IMR-90 (cell line): ENCODE measurements at regions not wholly inside any gene's neighbourhood (a gene's known extent, or its start where the extent isn't known, plus 50 kb on each side); places are given as distances from the start of the nearest gene placed in this dataset.

Experiments used
- ATAC-seq: fragments of 200-7000 bp; cut with Tn5 transposase; 2 replicates; pipeline ENCODE4 v1.9.1; 2020; ENCODE audit warnings: low read depth, mild to moderate bottlenecking, moderate library complexity
- BruUV-seq: library from RNA; stranded (reverse); fragments of 400-500 nt; replicated peaks from 2 replicates; lab custom pipeline; 2021; lab: Mats Ljungman, UMichigan
- CTCF ChIA-PET: fragments of 300-600 bp; formaldehyde crosslinking; extraction: SDS; loops from one replicate; lab custom pipeline; 2021; ENCODE audit warnings: antibody characterized with exemption; lab: Yijun Ruan, JAX
- POLR2A ChIA-PET: fragments of 300-600 bp; sonication (Branson Sonifier 250); formaldehyde crosslinking; loops from one replicate; lab custom pipeline; 2022; ENCODE audit warnings: antibody characterized with exemption; ENCODE audit not compliant: unreplicated experiment; lab: Charles Lee
- DNase-seq: peaks from one replicate; pipeline ENCODE4 v3.0.0; 2013
- H2AFZ ChIP-seq: replicated peaks from 2 replicates; pipeline ENCODE3; 2013; ENCODE audit warnings: low read length, mild to moderate bottlenecking; ENCODE audit not compliant: poor library complexity
- H2AK5ac ChIP-seq: 2 replicates; pipeline ENCODE4 v1.6.1; 2013; ENCODE audit warnings: low read depth, low read length, inconsistent platforms
- H2AK9ac ChIP-seq: replicated peaks from 2 replicates; pipeline ENCODE3; 2013; ENCODE audit warnings: mild to moderate bottlenecking, low read depth, low read length, moderate library complexity; ENCODE audit not compliant: poor library complexity
- H2BK120ac ChIP-seq: 2 replicates; pipeline ENCODE4 v1.6.1; 2013; ENCODE audit warnings: low read depth, low read length, inconsistent platforms
- H2BK15ac ChIP-seq: 3 replicates; pipeline ENCODE4 v1.6.1; 2013; ENCODE audit warnings: low read depth, low read length, inconsistent platforms
- H2BK20ac ChIP-seq: 2 replicates; pipeline ENCODE4 v1.6.1; 2013; ENCODE audit warnings: low read depth, mild to moderate bottlenecking, inconsistent platforms, low read length, moderate library complexity
- H2BK5ac ChIP-seq: 2 replicates; pipeline ENCODE4 v1.6.1; 2013; ENCODE audit warnings: mild to moderate bottlenecking, low read depth, low read length, inconsistent platforms; ENCODE audit not compliant: poor library complexity, severe bottlenecking
- H3K14ac ChIP-seq: replicated peaks from 2 replicates; pipeline ENCODE4 v1.6.1; 2013; ENCODE audit warnings: low read depth, low read length, inconsistent platforms
- H3K18ac ChIP-seq: 2 replicates; pipeline ENCODE4 v1.6.1; 2013; ENCODE audit warnings: low read depth, low read length, control low read depth
- H3K23ac ChIP-seq: 2 replicates; pipeline ENCODE4 v1.6.1; 2013; ENCODE audit warnings: low read depth, low read length, inconsistent platforms
- H3K27ac ChIP-seq: 2 replicates; pipeline ENCODE4 v1.5.1; 2013; ENCODE audit warnings: mild to moderate bottlenecking, control low read depth, low read length; ENCODE audit not compliant: insufficient read depth
- H3K27me3 ChIP-seq: 2 replicates; pipeline ENCODE4 v1.6.1; 2013; ENCODE audit warnings: low read length; ENCODE audit not compliant: control insufficient read depth, insufficient read depth
- H3K36me3 ChIP-seq: 2 replicates; pipeline ENCODE4 v1.6.1; 2013; ENCODE audit warnings: low read length, mixed read lengths; ENCODE audit not compliant: control insufficient read depth, insufficient read depth
- H3K4ac ChIP-seq: 2 replicates; pipeline ENCODE4 v1.6.1; 2013; ENCODE audit warnings: low read depth, low read length, inconsistent platforms
- H3K4me1 ChIP-seq: 2 replicates; pipeline ENCODE4 v1.6.1; 2013; ENCODE audit warnings: low read length, mixed read lengths; ENCODE audit not compliant: control insufficient read depth, insufficient read depth
- H3K4me2 ChIP-seq: 2 replicates; pipeline ENCODE4 v1.6.1; 2013; ENCODE audit warnings: low read depth, mild to moderate bottlenecking, control low read depth, low read length, moderate library complexity
- H3K4me3 ChIP-seq: 2 replicates; pipeline ENCODE4 v1.5.1; 2013; ENCODE audit warnings: low read depth, mild to moderate bottlenecking, control low read depth, low read length, moderate library complexity; ENCODE audit not compliant: insufficient read depth
- H3K56ac ChIP-seq: 2 replicates; pipeline ENCODE4 v1.6.1; 2013; ENCODE audit warnings: low read length, inconsistent platforms; ENCODE audit not compliant: insufficient read depth; ENCODE audit errors: extremely low read depth
- H3K79me1 ChIP-seq, 2 experiments: 2 replicates each; pipeline ENCODE4 v1.6.1; 2013; ENCODE audit warnings: low read length in 2 of 2, inconsistent platforms in 1 of 2, low read depth in 1 of 2
- H3K9ac ChIP-seq: 2 replicates; pipeline ENCODE4 v1.6.1; 2013; ENCODE audit warnings: low read depth, low read length, control low read depth
- H3K9me1 ChIP-seq: 2 replicates; pipeline ENCODE4 v1.6.1; 2013; ENCODE audit warnings: low read length, inconsistent platforms; ENCODE audit not compliant: insufficient read depth
- H3K9me3 ChIP-seq: 2 replicates; pipeline ENCODE4 v1.6.1; 2013; ENCODE audit warnings: low read length; ENCODE audit not compliant: control insufficient read depth, insufficient read depth
- H4K20me1 ChIP-seq: 2 replicates; pipeline ENCODE4 v1.6.1; 2013; ENCODE audit warnings: low read length, inconsistent platforms; ENCODE audit not compliant: insufficient read depth
- H4K5ac ChIP-seq: 2 replicates; pipeline ENCODE4 v1.6.1; 2013; ENCODE audit warnings: mild to moderate bottlenecking, low read depth, low read length, control low read depth
- H4K8ac ChIP-seq, 2 experiments: 2 replicates each; pipeline ENCODE4 v1.6.1; 2013; ENCODE audit warnings: low read depth in 2 of 2, low read length in 2 of 2, control low read depth in 1 of 2, inconsistent platforms in 1 of 2
- H4K91ac ChIP-seq: 2 replicates; pipeline ENCODE4 v1.6.1; 2013; ENCODE audit warnings: low read depth, low read length, inconsistent platforms; ENCODE audit not compliant: insufficient read depth
- CEBPB ChIP-seq: IDR thresholded peaks from 2 replicates; pipeline ENCODE4 v1.6.1; 2012; ENCODE audit warnings: low read depth, low read length, improper control_type of control experiment
- CHD1 ChIP-seq: IDR thresholded peaks from 2 replicates; pipeline ENCODE4 v1.6.1; 2012; ENCODE audit warnings: low read depth, low read length, improper control_type of control experiment
- MAZ ChIP-seq: IDR thresholded peaks from 2 replicates; pipeline ENCODE4 v1.6.1; 2012; ENCODE audit warnings: low read depth, mild to moderate bottlenecking, low read length, improper control_type of control experiment, moderate library complexity, borderline replicate concordance
- MXI1 ChIP-seq: IDR thresholded peaks from 2 replicates; pipeline ENCODE4 v1.6.1; 2012; ENCODE audit warnings: low read depth, mild to moderate bottlenecking, low read length, moderate library complexity, borderline replicate concordance
- POLR2A ChIP-seq: IDR thresholded peaks from 2 replicates; pipeline ENCODE4 v1.6.1; 2012; ENCODE audit warnings: mild to moderate bottlenecking, low read depth, low read length
- RAD21 ChIP-seq: IDR thresholded peaks from 2 replicates; pipeline ENCODE4 v1.6.1; 2012; ENCODE audit warnings: low read length, improper control_type of control experiment
- RCOR1 ChIP-seq: IDR thresholded peaks from 2 replicates; pipeline ENCODE4 v1.6.1; 2012; ENCODE audit warnings: mild to moderate bottlenecking, low read length, improper control_type of control experiment; ENCODE audit not compliant: insufficient replicate concordance
- RFX5 ChIP-seq: IDR thresholded peaks from 2 replicates; pipeline ENCODE4 v1.8.0; 2012; ENCODE audit warnings: low read depth, mild to moderate bottlenecking, low read length, moderate library complexity
- SMC3 ChIP-seq: fragments of 150-350 bp; IDR thresholded peaks from 2 replicates; pipeline ENCODE4 v1.6.1; 2016; ENCODE audit warnings: low read depth, mild to moderate bottlenecking, antibody characterized with exemption, low read length, moderate library complexity
- WGBS, 2 experiments: methylation state at CpG; one replicate each; pipeline versions ENCODE4 v1.1.5 to v1.1.7; 2013; ENCODE audit warnings: missing lambda C conversion rate in 2 of 2; ENCODE audit not compliant: insufficient read length in 1 of 2; ENCODE audit errors: extremely low coverage in 2 of 2; 5-methylcytosine and 5-hydroxymethylcytosine counted together
- dilution Hi-C: fragments of 300-500 bp; cut with HindIII; formaldehyde crosslinking; loops from one replicate; pipeline ENCODE4 v1.14.3; 2018; ENCODE audit warnings: low sequenced_read_pairs; ENCODE audit not compliant: unreplicated experiment
- in situ Hi-C: fragments of 300-500 bp; cut with MboI; formaldehyde crosslinking; loops from 3 replicates; pipeline ENCODE4 v1.14.3; 2019; ENCODE audit warnings: low sequenced_read_pairs, inconsistent platforms, mixed read lengths
- intact Hi-C: fragments of 100-400 bp; cut with micrococcal nuclease; formaldehyde crosslinking; loops from 2 replicates; pipeline ENCODE4 v1.10.0; 2022
- TF ChIP-seq, protein P1 (sequence below): fragments of 150-350 bp; IDR thresholded peaks from 2 replicates; pipeline ENCODE4 v1.6.1; 2016; ENCODE audit warnings: low read depth, mild to moderate bottlenecking, low read length, moderate library complexity, borderline replicate concordance

GRCh38 chr14:40574780-40575179 lies 1031.9 kb upstream of the LRFN5 start:
- Histone ChIP-seq H3K23ac (no peak overlapping the region), H3K14ac (no peak overlapping the region), H3K56ac (no peak overlapping the region), H2BK5ac (no peak overlapping the region), H3K4me1 (no peaks in the 10 kb centered on the region), H3K4me2 (no peak overlapping the region), H2AFZ (no peak overlapping the region), H4K8ac (no peak overlapping the region), H3K18ac (no peak overlapping the region), H3K9ac (no peak overlapping the region), H3K27me3 (no peaks in the 10 kb centered on the region), H4K20me1 (no peaks in the 10 kb centered on the region), H3K79me1 (no peaks in the 10 kb centered on the region), H3K4ac (no peak overlapping the region), H2AK9ac (no peak overlapping the region), H4K5ac (no peak overlapping the region), H3K27ac (no peak overlapping the region), H3K9me1 (no peaks in the 10 kb centered on the region), H2BK15ac (no peak overlapping the region), H2BK20ac (no peak overlapping the region), H2BK120ac (no peak overlapping the region), H2AK5ac (no peak overlapping the region), H4K91ac (no peak overlapping the region), H3K36me3 (no peaks in the 10 kb centered on the region), H3K4me3 (no peak overlapping the region), H3K9me3 (peaks cover 7% of the 10 kb centered on the region)
- DNase-seq: no peak
- BruUV-seq: no TSS peak
- dilution Hi-C loops: no loop called here
- intact Hi-C loops: no loop called here
- in situ Hi-C loops: no loop called here
- ATAC-seq: no peak
- TF ChIP-seq CHD1 (no peak), RFX5 (no peak), MXI1 (no peak), RAD21 (no peak), SMC3 (no peak), RCOR1 (no peak), CEBPB (no peak), MAZ (no peak), POLR2A (no peak)
- TF ChIP-seq, protein P1, sequence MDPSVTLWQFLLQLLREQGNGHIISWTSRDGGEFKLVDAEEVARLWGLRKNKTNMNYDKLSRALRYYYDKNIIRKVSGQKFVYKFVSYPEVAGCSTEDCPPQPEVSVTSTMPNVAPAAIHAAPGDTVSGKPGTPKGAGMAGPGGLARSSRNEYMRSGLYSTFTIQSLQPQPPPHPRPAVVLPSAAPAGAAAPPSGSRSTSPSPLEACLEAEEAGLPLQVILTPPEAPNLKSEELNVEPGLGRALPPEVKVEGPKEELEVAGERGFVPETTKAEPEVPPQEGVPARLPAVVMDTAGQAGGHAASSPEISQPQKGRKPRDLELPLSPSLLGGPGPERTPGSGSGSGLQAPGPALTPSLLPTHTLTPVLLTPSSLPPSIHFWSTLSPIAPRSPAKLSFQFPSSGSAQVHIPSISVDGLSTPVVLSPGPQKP: no peak
- CTCF ChIA-PET: no interaction called here
- no CpG with 5 or more reads among the region's 3 CpGs for WGBS, 2 experiments
- POLR2A ChIA-PET: no interaction called here
